ENCODE measurements at regions not wholly inside any gene's neighbourhood (a gene's known extent, or its start where the extent isn't known, plus 50 kb on each side); places are given as distances from the start of the nearest gene placed in this dataset.

DNA sequence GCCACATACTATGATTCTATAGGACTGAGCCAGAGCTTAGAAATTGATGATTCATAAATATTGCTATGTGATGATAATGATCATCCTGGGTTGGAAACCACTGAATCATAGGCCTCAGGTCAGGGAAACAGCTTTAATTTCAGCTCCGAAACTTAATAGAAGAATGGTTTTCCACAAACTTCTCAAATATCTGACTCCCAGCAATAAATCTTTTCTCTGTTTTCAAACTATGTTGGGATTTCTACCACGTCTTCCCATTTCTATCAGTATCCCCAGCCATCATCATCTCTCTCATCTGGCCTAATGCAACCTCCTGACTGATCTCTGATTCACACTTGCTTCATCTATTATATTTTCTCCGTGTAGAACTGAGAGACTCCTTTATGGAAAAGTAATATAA, 521.8 kb upstream of the AGA start:
- Mint-ChIP-seq H3K27ac (no peak overlapping the region), H3K4me3 (no peak overlapping the region), H3K4me1 (no peaks in the 10 kb centered on the region), H3K36me3 (no peaks in the 10 kb centered on the region), H3K9me3 (peaks cover 0 to 4% (median 0%) of the 10 kb centered on the region in 3 donors), H3K27me3 (no peaks in the 10 kb centered on the region)
- Histone ChIP-seq H3K4me3 (ENCODE audit: control insufficient read depth in 1 of 2, extremely low read depth in 1 of 2, low read length in 1 of 2) (no peak overlapping the region), H3K36me3 (ENCODE audit: control insufficient read depth in 2 of 2, extremely low read depth in 1 of 2, insufficient read depth in 1 of 2, low read length in 1 of 2) (no peaks in the 10 kb centered on the region), H3K9me3 (no peaks in the 10 kb centered on the region), H3K27ac (ENCODE audit: low read length) (no peak overlapping the region), H3K4me1 (ENCODE audit: control insufficient read depth in 1 of 2, extremely low read depth in 1 of 2, insufficient read depth in 2 of 2, low read length in 2 of 2) (no peaks in the 10 kb centered on the region), H3K27me3 (replicated peaks in 1 of 2; ENCODE audit: control insufficient read depth in 2 of 2, extremely low read depth in 1 of 2, insufficient read depth in 2 of 2, low read length in 1 of 2) (no peaks in the 10 kb centered on the region)
- DNase-seq, result no peak
- POLR2A ChIA-PET, result no interaction called here
- CTCF ChIA-PET, result no interaction called here
- WGBS (ENCODE audit: insufficient coverage), result 100% methylated on average over 1 of the region's 3 CpGs
- ATAC-seq (replicated peaks in 1 of 4), result no peak

GRCh38 chr4:177964693-177965168, 522.5 kb upstream of the AGA start:
- H3K9me3 ChIP-seq, result no peaks in the 10 kb centered on the region
- H3K27ac ChIP-seq (ENCODE audit: low read length), result no peak overlapping the region
- no peaks in the 10 kb centered on the region for H3K36me3 Mint-ChIP-seq
- DNase-seq (no peak), ATAC-seq (replicated peaks in 1 of 4) (no peak)
- no peaks in the 10 kb centered on the region for H3K4me1 Mint-ChIP-seq
- ChIA-PET CTCF (no interaction called here), POLR2A (no interaction called here)
- no peaks in the 10 kb centered on the region for H3K4me1 ChIP-seq (ENCODE audit: control insufficient read depth in 1 of 2, extremely low read depth in 1 of 2, insufficient read depth in 2 of 2, low read length in 2 of 2)
- peaks cover 0 to 4% (median 0%) of the 10 kb centered on the region in 3 donors for H3K9me3 Mint-ChIP-seq
- H3K4me3 Mint-ChIP-seq, result no peak overlapping the region
- H3K27me3 Mint-ChIP-seq, result no peaks in the 10 kb centered on the region
- H3K36me3 ChIP-seq (ENCODE audit: control insufficient read depth in 2 of 2, extremely low read depth in 1 of 2, insufficient read depth in 1 of 2, low read length in 1 of 2), result no peaks in the 10 kb centered on the region
- WGBS (ENCODE audit: insufficient coverage), result 20% methylated on average over 1 of the region's 2 CpGs
- H3K27ac Mint-ChIP-seq, result no peak overlapping the region
- no peaks in the 10 kb centered on the region for H3K27me3 ChIP-seq (replicated peaks in 1 of 2; ENCODE audit: control insufficient read depth in 2 of 2, extremely low read depth in 1 of 2, insufficient read depth in 2 of 2, low read length in 1 of 2)
- no peak overlapping the region for H3K4me3 ChIP-seq (ENCODE audit: control insufficient read depth in 1 of 2, extremely low read depth in 1 of 2, low read length in 1 of 2)

- ATAC-seq (replicated peaks in 1 of 4), result no peak
- no peaks in the 10 kb centered on the region for H3K9me3 ChIP-seq
- CTCF ChIA-PET, result no interaction called here
Measured at GRCh38 chr4:177967328-177967727, 525.1 kb upstream of the AGA start.

GRCh38 chr4:177968817-177969442, 526.7 kb upstream of the AGA start:
- 56% methylated on average over 2 of the region's 4 CpGs for WGBS (ENCODE audit: insufficient coverage)
- Mint-ChIP-seq H3K36me3 (no peaks in the 10 kb centered on the region), H3K27me3 (no peaks in the 10 kb centered on the region), H3K4me1 (no peaks in the 10 kb centered on the region), H3K4me3 (no peak overlapping the region), H3K9me3 (no peaks in the 10 kb centered on the region), H3K27ac (no peak overlapping the region)
- H3K9me3 ChIP-seq, result no peaks in the 10 kb centered on the region
- no peaks in the 10 kb centered on the region for H3K27me3 ChIP-seq (replicated peaks in 1 of 2; ENCODE audit: control insufficient read depth in 2 of 2, extremely low read depth in 1 of 2, insufficient read depth in 2 of 2, low read length in 1 of 2)
- ATAC-seq (replicated peaks in 1 of 4) (no peak), DNase-seq (no peak)
- ChIA-PET POLR2A (no interaction called here), CTCF (no interaction called here)
- no peak overlapping the region for H3K4me3 ChIP-seq (ENCODE audit: control insufficient read depth in 1 of 2, extremely low read depth in 1 of 2, low read length in 1 of 2)
- no peak overlapping the region for H3K27ac ChIP-seq (ENCODE audit: low read length)
- H3K4me1 ChIP-seq (ENCODE audit: control insufficient read depth in 1 of 2, extremely low read depth in 1 of 2, insufficient read depth in 2 of 2, low read length in 2 of 2), result no peaks in the 10 kb centered on the region
- H3K36me3 ChIP-seq (ENCODE audit: control insufficient read depth in 2 of 2, extremely low read depth in 1 of 2, insufficient read depth in 1 of 2, low read length in 1 of 2), result no peaks in the 10 kb centered on the region

More at GRCh38 chr4:177967328-177967727, 525.1 kb upstream of the AGA start:
- DNase-seq, result no peak
- POLR2A ChIA-PET, result no interaction called here
- no peaks in the 10 kb centered on the region for H3K36me3 Mint-ChIP-seq
- no peaks in the 10 kb centered on the region for H3K36me3 ChIP-seq (ENCODE audit: control insufficient read depth in 2 of 2, extremely low read depth in 1 of 2, insufficient read depth in 1 of 2, low read length in 1 of 2)
- no peaks in the 10 kb centered on the region for H3K4me1 ChIP-seq (ENCODE audit: control insufficient read depth in 1 of 2, extremely low read depth in 1 of 2, insufficient read depth in 2 of 2, low read length in 2 of 2)
- peaks cover 0 to 3% (median 0%) of the 10 kb centered on the region in 3 donors for H3K9me3 Mint-ChIP-seq
- H3K27me3 ChIP-seq (replicated peaks in 1 of 2; ENCODE audit: control insufficient read depth in 2 of 2, extremely low read depth in 1 of 2, insufficient read depth in 2 of 2, low read length in 1 of 2), result no peaks in the 10 kb centered on the region
- H3K27ac ChIP-seq (ENCODE audit: low read length), result no peak overlapping the region
- H3K27ac Mint-ChIP-seq, result no peak overlapping the region
- H3K4me3 Mint-ChIP-seq, result no peak overlapping the region
- no peaks in the 10 kb centered on the region for H3K27me3 Mint-ChIP-seq
- H3K4me3 ChIP-seq (ENCODE audit: control insufficient read depth in 1 of 2, extremely low read depth in 1 of 2, low read length in 1 of 2), result no peak overlapping the region
- no peaks in the 10 kb centered on the region for H3K4me1 Mint-ChIP-seq
- WGBS (ENCODE audit: insufficient coverage), result no CpG with 5 or more reads among the region's 3 CpGs

DNA sequence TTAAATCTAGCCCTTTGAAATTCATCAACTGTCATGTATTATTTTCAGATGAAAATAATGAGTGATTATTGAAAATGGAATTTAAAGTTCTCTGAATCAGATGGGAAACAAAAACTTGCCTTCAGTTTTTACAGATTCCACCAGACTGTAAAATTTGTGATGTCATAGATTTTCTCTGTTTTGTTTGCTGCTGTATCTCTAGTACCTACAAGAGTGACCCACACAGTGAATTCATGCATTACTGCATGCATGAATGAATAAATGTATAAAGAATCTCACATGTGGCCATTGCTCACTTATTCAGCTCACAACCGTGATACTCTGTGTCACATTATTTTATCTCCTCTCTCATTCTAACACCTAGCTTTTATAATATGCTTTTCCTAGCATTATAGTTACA, 532.2 kb upstream of the AGA start:
- ATAC-seq (replicated peaks in 1 of 4) (no peak), DNase-seq (no peak)
- Mint-ChIP-seq H3K27me3 (no peaks in the 10 kb centered on the region), H3K4me3 (no peak overlapping the region), H3K27ac (no peak overlapping the region), H3K9me3 (no peaks in the 10 kb centered on the region), H3K4me1 (no peaks in the 10 kb centered on the region), H3K36me3 (no peaks in the 10 kb centered on the region)
- Histone ChIP-seq H3K4me1 (ENCODE audit: control insufficient read depth in 1 of 2, extremely low read depth in 1 of 2, insufficient read depth in 2 of 2, low read length in 2 of 2) (no peaks in the 10 kb centered on the region), H3K9me3 (no peaks in the 10 kb centered on the region), H3K27me3 (replicated peaks in 1 of 2; ENCODE audit: control insufficient read depth in 2 of 2, extremely low read depth in 1 of 2, insufficient read depth in 2 of 2, low read length in 1 of 2) (no peaks in the 10 kb centered on the region), H3K36me3 (ENCODE audit: control insufficient read depth in 2 of 2, extremely low read depth in 1 of 2, insufficient read depth in 1 of 2, low read length in 1 of 2) (no peaks in the 10 kb centered on the region), H3K4me3 (ENCODE audit: control insufficient read depth in 1 of 2, extremely low read depth in 1 of 2, low read length in 1 of 2) (no peak overlapping the region), H3K27ac (ENCODE audit: low read length) (no peak overlapping the region)
- WGBS (ENCODE audit: insufficient coverage), result no CpG with 5 or more reads among the region's 1 CpG
- ChIA-PET POLR2A (no interaction called here), CTCF (no interaction called here)

- ATAC-seq (replicated peaks in 1 of 4), result no peak
- ChIA-PET POLR2A (no interaction called here), CTCF (no interaction called here)
- Histone ChIP-seq H3K4me1 (ENCODE audit: control insufficient read depth in 1 of 2, extremely low read depth in 1 of 2, insufficient read depth in 2 of 2, low read length in 2 of 2) (no peaks in the 10 kb centered on the region), H3K27ac (ENCODE audit: low read length) (no peak overlapping the region), H3K36me3 (ENCODE audit: control insufficient read depth in 2 of 2, extremely low read depth in 1 of 2, insufficient read depth in 1 of 2, low read length in 1 of 2) (no peaks in the 10 kb centered on the region), H3K9me3 (no peaks in the 10 kb centered on the region), H3K27me3 (replicated peaks in 1 of 2; ENCODE audit: control insufficient read depth in 2 of 2, extremely low read depth in 1 of 2, insufficient read depth in 2 of 2, low read length in 1 of 2) (no peaks in the 10 kb centered on the region), H3K4me3 (ENCODE audit: control insufficient read depth in 1 of 2, extremely low read depth in 1 of 2, low read length in 1 of 2) (no peak overlapping the region)
- WGBS (ENCODE audit: insufficient coverage), result 63% methylated on average over 1 of the region's 2 CpGs
- Mint-ChIP-seq H3K27ac (no peak overlapping the region), H3K27me3 (no peaks in the 10 kb centered on the region), H3K4me1 (no peaks in the 10 kb centered on the region), H3K4me3 (no peak overlapping the region), H3K36me3 (no peaks in the 10 kb centered on the region), H3K9me3 (no peaks in the 10 kb centered on the region)
- no peak for DNase-seq
Measured at GRCh38 chr4:177975315-177975987, 533.2 kb upstream of the AGA start.
